ENCODE measurements at regions not wholly inside any gene's neighbourhood (a gene's known extent, or its start where the extent isn't known, plus 50 kb on each side); places are given as distances from the start of the nearest gene placed in this dataset.
"Not testable (repeated sequence)": the region's sequence is repeated elsewhere in the genome, so short reads cannot be mapped to it uniquely, and the experiment has no call there.

DNA sequence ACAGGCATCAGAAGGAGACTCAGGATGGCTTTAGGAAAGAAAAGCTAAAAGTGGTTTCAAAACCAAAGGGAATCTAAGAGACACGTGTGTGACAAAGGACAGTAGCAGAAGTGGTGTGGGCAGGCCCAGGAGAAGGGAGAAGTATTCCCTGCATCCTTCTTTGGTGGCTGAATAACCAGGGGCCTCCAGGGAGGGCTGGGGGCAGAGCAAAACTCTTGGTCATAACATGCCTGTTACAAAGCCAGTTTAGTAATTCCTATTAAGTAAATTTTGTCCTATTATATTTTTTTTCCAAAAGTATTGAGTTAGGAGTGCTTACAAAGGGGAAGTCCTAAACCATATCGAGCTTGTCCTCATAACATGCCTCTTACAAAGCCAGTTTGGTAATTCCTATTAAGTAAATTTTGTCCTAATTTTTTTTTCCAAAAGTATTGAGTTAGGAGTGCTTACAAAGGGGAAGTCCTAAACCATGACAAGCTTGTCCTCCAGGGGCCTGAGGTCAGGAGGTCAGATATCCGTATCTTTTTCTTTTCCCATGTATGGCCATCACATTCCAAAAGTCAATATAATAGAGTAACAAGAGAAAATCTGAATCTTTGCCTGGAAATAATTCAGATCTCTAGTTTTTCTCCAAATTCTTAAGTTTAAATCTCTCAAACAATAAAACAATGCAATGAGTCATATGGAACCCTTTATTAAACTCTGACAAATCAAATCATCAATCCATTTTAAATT, 509.2 kb downstream of the LTN1 start:
- no peak for DNase-seq (ENCODE audit: low read depth in 1 of 2, low spot score in 1 of 2)

DNA sequence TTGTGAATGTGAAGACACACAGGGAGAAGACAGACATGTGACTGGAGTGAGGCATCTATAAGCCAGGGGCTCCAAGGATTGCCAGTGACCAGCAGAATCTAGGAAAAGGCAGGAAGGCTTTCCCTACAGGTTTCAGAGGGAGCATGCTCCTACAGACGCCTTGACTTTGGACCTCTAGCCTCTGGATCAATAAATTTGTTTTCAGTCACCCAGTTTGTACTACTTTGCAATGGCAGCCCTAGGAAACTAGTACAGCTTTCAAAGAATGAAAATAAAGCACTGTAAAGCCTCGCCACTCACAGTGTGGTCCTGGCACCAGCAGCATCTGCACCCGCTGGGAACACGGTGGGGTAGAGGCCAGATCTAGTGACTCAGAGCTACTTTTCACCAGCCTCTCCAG, 510.0 kb downstream of the LTN1 start:
- DNase-seq (ENCODE audit: low read depth in 1 of 2, low spot score in 1 of 2) = no peak

DNA sequence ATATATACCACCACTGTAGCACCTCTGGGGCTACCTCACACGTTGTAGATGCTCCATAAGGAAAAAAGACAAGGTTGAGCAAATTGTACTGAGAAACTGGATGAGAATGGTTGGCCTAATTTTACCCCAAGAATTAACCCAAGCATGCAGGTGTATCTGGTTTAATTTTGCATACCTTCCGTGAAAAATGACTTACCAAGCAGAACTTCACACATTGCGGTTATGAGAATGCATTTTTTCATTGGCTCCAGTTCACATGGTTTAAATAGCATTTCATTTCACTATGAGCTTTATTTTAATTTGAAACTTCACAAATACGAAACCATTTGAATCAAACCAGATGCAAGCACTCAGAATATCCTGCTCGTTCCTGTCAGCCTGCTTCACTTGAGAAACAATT, 512.2 kb downstream of the LTN1 start:
- DNase-seq (ENCODE audit: low read depth in 1 of 2, low spot score in 1 of 2) = no peak

DNA sequence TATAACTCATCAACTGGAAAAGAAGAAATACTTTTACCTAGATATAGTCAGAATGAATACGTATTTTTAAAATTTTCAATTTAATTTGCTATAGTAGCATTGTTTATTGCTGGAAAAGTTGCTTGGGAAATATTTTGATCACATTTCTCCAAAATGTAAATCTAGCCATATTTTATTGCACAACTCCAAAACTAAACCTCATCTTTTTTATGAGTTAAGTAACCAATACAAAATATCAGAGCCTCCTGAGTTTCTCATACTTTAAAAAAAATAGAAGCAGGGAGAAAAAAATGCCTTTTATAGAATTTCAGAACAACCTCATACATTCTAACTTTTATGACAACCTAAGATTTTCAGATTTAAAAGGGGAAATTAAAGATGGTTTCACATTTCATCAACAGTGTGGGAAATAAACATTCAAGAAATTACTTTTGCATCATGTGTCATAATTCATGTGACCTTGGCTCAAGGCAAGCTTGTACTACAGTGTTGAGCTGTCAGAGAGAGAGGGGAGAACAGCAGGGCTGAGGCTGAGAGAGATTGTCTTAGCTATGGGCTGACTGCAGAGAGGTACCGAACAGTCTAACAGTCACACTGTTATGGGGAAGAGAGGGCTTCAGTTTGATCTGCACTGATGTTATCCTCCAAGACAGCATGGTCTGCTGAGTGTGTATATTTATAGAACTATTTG, 519.0 kb downstream of the LTN1 start:
- DNase-seq (ENCODE audit: low read depth in 1 of 2, low spot score in 1 of 2) = no peak

DNA sequence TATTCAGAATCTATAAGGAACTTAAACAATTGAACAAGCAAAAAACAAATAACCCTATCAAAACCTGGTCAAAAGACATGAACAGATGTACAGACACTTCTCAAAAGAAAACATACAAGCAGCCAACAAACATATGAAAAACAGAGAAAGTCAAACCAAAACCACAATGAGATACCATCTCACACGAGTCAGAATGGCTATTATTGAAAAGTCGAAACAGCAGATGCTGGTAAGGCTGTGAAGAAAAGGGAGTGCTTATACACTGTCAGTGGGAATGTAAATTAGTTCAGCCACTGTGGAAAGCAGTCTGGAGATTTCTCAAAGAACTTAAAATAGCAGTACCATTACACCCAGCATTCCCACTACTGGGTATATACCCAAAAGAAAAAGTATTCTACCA, 520.1 kb downstream of the LTN1 start:
- not testable (repeated sequence) for DNase-seq (ENCODE audit: low read depth in 1 of 2, low spot score in 1 of 2)

DNA sequence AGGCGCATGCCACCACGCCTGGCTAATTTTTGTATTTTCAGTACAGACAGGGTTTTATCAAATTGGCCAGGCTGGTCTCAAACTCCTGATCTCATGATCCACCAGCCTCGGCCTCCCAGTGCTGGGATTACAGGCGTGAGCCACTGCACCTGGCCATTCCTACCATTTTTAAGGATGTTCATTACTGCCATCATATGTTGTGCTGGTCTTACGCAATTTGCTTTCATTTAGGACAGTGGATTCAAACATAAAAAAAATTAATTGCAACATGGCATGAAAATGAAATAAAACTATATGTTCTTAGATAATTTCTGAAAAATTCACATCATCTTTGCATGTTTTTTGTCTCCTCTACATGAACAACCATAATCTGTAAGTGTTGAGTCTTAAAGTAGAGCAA, 527.7 kb downstream of the LTN1 start:
- DNase-seq (ENCODE audit: low read depth in 1 of 2, low spot score in 1 of 2) = no peak

DNA sequence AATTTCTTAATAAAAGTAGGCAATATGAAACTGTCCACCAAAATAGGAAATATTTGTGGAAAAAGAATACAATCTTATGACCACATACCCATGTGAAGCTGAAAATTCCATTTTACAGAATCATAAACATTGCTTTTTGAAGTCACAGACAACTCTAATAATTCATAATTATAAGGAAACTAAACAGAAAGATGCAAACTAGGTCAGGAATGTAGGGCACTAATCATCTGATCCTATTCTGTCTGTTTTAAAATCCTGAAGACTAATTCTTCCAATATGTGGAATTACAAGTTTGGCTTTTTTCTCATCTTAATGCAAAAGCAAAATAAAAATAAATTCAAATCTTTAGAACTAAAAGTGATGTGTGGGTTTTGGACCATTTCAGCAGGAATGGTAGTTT, 528.6 kb downstream of the LTN1 start:
- DNase-seq (ENCODE audit: low read depth in 1 of 2, low spot score in 1 of 2) = no peak

DNA sequence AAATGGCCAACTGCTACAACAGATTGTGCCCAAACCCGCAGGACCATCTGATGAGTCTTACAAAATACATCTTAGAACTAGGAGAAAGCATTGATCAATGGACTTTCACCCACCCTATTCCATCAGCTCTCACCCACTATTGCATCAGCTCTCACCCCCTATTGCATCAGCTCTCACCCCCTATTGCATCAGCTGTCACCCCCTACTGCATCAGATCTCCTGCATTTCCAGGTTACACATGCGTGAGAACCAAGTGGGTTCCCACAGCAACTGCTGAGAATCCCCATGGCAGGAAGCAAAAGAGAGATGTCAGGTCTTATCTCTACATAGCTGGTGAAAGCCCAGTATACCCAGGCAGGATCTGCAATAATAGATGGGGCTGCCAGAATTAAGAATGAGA, 533.5 kb downstream of the LTN1 start:
- no peak for DNase-seq (ENCODE audit: low read depth in 1 of 2, low spot score in 1 of 2)

DNA sequence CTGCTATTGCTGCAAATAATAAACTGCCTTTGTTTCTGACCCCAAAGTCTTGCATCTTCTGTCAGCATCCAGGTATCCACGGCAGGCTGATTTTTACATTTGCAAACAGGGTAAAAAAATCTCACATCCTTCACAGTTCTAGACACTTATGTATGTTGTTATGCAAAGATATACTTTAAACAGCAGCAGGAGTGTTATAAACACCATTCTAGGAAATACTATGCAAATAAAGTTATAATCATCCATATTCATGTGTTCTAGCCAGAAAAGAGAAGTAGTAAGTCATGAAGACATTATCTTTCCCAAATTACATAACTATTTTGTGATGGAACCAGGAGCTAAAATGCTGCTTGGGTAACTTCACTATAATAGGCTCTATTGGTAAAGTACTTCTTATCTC, 534.2 kb downstream of the LTN1 start:
- no peak for DNase-seq (ENCODE audit: low read depth in 1 of 2, low spot score in 1 of 2)

DNA sequence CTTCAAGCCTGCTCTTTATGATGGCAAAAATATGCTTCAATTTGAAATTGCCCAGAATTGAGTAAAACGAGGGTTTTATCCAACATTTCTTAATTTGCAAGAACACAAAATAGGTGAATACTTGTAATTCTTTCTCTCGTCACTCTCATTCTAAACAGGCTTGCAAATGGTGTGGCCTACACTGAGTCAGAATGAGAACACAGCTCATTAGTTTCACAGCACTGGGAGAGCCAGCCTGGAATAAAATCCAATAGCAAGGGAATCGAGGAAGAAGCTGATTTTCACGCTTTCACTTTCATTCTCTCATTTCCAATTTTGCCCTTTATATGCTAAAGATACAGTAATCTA, 537.5 kb downstream of the LTN1 start:
- DNase-seq (ENCODE audit: low read depth in 1 of 2, low spot score in 1 of 2) = no peak

DNA sequence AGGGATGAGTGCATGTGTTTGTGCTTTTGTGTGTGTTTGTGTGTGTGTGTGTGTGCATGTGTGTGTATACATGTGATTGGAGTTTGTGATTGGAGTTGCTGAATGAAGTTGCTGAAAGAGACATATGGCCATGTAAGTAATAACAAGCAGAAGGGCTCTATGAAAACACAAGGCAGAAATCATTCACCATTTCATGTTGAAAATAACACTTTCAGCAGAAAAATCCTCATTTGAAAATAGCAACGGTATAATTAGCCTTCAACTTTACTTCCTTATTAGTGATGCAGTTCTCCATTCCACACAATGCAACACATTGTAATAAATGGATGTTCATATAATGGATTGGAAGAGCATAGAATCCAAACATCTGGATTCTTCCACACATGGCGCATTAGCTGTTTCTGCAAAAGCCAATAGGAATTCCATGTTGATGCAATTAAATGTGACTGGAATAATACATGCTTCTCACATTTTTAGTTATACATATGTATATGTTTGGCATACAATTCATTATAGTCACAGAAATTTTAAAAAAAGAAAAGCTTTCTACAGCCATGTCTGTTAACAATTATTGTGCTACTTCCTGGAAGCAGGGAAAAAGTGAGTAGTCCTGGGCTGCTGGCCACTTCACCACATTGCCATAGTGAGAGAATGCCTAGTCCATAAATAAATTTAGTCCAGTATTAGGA, 538.0 kb downstream of the LTN1 start:
- no peak for DNase-seq (ENCODE audit: low read depth in 1 of 2, low spot score in 1 of 2)

DNA sequence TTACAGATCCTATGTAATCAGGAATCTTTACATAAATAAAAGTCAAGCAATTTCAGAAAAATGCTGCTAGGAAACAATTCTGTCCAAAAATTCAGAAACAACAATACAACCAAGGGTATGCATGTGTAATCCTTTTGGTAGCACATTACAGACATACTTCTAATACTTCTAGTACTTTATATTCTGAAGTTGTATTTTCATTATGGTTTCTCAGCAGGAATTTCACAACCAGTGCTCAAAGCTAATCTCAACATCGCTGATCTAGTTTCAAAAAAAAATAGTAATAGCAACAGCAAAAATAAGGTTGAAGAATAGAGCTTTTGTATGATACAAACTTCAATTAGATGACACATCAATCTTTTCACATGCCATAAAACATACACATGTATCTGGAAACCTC, 545.2 kb downstream of the LTN1 start:
- no peak for DNase-seq (ENCODE audit: low read depth in 1 of 2, low spot score in 1 of 2)

DNA sequence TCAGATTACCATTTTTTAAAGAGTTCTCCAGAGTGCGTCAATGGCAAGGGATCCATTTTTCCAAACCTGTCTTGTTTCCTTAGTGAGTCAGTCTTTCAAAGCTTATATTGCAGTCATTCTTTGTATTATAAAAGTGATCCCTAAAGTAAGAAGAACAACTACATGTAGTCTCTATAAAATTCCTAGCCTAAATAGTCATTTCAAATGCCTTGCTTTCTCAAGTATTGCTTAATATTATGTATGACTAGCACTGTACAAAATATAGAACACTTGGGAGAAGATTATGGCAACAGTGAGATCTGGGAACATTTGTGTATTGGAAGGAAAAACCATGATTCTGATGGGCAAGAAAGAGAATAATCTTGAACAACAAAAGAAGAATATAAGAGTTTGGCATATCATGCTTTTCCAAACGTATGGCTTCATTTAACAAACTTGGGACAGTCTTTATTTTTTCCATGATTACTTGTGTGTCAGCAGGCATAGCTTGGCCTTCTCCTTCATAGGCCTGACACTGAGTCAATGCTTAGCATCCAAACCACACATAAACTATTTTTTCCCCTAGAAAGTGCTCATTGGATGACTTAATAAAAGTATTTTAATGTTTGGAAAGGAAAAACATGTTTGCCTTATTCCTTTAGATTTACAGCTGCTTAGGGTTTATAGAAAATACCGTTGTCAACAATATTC, 547.4 kb downstream of the LTN1 start:
- no peak for DNase-seq (ENCODE audit: low read depth in 1 of 2, low spot score in 1 of 2)

DNA sequence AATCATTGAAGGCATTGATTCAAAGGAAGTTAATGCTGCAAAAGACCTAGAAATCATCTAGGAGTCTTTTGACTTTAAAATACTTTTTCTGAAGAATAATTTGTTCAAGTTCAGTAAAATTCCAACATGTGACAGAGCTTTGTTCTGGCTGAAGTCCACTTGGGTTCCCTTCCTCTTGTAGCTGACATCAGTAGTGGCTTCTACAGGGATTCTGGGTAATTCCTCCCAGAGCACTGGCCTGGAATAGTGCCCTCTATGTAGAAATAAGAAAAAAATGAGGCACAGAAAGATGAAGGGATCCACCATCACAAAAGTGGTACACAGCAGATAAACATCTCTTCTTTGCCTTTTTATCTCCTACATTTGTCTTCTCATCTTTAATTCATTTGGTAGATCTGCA, 548.1 kb downstream of the LTN1 start:
- no peak for DNase-seq (ENCODE audit: low read depth in 1 of 2, low spot score in 1 of 2)

DNA sequence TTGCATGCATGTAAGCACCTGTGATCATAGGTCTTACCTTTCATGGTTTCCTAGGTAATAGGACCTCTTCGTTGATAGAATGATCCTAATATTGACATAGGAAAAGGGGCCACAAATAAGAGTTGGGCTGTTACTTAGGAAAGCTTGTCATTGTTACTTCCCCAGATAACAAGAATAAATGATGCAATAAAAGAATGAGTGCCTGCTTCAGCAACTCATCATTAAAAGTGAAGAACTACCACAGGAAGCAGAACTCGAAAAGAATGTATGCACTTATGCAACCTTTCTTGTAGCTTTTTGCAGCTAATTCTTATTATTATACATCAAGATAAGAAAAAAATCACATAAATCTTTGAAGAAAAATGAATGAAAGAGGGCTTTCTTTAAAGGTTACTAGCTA, 548.6 kb downstream of the LTN1 start:
- no peak for DNase-seq (ENCODE audit: low read depth in 1 of 2, low spot score in 1 of 2)

DNA sequence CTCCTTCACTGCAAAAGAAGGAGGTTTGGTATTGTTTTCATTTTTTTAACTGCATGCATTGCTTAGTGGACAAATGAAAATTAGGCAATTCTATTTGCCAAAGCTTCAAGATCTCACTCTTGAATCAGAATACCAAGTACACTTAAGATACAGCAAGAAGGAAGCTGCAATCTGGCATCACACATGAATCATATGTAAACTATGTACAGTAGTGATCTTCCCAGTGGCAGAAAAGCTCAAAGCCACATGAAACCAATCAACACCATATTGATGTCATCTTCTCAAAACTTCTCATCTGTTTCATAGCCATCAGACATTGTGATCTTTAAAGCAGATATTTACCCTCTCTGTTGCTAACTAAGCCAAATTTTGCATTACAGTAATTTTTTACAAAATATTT, 550.1 kb downstream of the LTN1 start:
- DNase-seq (ENCODE audit: low read depth in 1 of 2, low spot score in 1 of 2) = no peak

DNA sequence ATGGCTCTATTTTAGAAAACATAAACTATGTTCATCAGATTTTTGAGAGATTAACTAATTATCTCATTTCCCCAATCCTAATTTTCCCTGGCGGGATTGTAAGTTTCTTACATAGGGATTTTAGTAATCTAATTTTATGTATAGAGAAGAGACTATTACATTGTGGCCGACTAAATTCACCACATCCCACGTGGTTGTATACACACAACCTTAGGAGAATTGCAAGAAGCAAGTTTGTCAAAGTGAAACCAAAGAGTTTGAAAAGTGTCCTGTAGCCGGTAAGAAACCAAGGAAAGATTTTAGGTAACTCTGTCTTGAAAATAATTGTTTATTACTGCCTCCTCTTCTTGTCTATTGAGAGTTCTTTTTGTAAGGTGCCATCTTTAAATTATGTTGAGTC, 550.6 kb downstream of the LTN1 start:
- no peak for DNase-seq (ENCODE audit: low read depth in 1 of 2, low spot score in 1 of 2)

DNA sequence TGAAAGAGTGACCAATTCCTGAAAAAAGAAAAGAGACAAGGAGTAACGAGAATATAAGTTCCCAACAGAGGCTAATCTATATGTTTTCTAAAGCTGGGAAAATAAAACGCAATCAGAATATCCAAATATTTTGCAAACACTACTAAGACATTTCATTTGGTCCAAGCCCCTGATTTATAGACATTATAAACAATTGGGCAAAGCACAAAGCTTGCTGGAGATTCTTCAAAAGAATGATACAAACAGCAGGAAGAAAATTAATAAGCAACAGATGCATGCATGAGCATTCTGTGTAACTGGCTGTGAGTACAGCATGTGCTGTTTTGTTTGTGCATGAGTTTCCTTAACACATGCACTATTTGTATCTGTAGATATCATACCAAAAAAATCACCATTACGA, 552.9 kb downstream of the LTN1 start:
- no peak for DNase-seq (ENCODE audit: low read depth in 1 of 2, low spot score in 1 of 2)

DNA sequence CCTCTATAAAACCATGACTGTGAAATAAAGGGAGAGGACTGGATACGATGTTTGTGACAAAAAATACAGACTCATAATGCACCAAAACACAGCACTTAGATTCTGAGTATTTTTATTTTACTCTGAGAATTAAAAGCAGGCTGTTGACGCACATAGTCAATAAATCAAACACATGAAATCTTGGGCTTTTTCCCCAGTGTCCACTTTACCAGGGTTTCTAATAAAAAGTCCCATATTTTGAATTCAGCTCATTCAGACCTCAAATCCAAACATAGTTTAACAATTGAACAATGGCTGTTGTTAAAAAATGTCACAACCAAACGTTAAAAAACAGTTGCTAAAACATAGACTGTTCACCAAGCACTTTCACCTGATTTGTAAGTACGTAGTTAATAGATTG, 553.4 kb downstream of the LTN1 start:
- no peak for DNase-seq (ENCODE audit: low read depth in 1 of 2, low spot score in 1 of 2)

DNA sequence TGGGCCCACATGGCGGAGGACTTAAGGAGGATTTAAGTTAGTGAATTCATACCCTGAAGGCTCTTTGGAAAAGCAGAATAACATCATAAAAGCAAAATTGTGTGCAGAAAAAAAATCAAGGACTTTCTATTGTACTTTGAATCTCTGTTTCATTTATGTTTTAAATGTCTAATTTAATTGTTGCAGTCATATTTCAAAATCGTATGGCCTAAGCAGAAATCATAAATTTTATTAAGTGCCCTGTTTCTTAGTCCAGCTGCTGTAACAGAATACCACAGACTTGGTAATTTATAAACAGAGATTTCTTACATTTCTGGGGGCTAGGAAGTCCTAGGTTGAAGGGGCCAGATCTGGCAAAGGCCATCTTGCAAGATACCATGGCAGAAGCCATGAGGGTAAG, 555.6 kb downstream of the LTN1 start:
- DNase-seq (ENCODE audit: low read depth in 1 of 2, low spot score in 1 of 2) = no peak

DNA sequence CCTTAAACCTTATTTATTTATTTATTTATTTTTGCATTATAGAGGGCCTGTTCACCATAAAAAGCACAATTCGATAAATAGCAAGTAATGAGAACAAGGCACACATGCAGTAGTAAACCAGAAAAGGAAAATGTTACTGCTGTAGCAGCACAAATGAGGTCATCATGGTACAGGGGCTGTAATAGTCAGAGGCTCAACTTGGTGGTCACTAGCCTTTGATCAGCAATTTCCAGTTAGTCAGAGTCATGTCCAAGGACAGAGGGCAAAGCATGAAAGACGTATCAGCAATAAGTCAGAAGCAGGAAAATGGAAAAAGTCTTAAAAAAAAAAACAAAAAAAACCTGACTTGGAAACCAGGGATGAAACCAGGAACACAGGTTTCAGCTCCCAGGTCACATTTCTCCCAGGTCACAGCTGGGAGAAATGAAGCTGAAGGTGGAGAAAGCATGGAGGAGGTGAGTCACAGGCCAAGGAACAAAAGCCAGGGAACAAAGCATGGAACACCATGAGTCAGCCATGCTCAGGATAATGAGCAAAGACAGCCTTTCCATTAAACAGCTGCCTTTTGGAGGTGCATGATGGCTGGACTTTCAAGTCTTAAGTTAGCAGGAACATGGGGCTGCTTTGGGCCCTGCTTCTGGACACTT, 556.3 kb downstream of the LTN1 start:
- DNase-seq (ENCODE audit: low read depth in 1 of 2, low spot score in 1 of 2) = no peak
